SH-SY5Y (cell line): ENCODE measurements at regions not wholly inside any gene's neighbourhood (a gene's known extent, or its start where the extent isn't known, plus 50 kb on each side); places are given as distances from the start of the nearest gene placed in this dataset.

Experiments
- GATA2 ChIP-seq: IDR thresholded peaks from 2 replicates; pipeline ENCODE4 v1.6.1; 2011; ENCODE audit warnings: mild to moderate bottlenecking, low read depth, low read length
- GATA3 ChIP-seq: IDR thresholded peaks from 2 replicates; pipeline ENCODE4 v1.6.1; 2011; ENCODE audit warnings: low read depth, mild to moderate bottlenecking, low read length, moderate library complexity

GRCh38 chr2:215699700-215700538 lies 264.1 kb upstream of the FN1 start:
- no peak for TF ChIP-seq GATA3
- TF ChIP-seq GATA2 = no peak
